Peyer's patch (tissue), 4 donors: ENCODE measurements at regions not wholly inside any gene's neighbourhood (a gene's known extent, or its start where the extent isn't known, plus 50 kb on each side); places are given as distances from the start of the nearest gene placed in this dataset.
"Not testable (repeated sequence)": the region's sequence is repeated elsewhere in the genome, so short reads cannot be mapped to it uniquely, and the experiment has no call there.

Experiments
- DNase-seq, 3 donors: peaks; one replicate each; pipeline ENCODE4 v3.0.0-alpha.2; 2017 to 2019
- H3K27ac ChIP-seq, 4 donors: fragments of 200-600 bp; sonication (generic); one replicate each; pipeline ENCODE4 v1.5.1; 2016 to 2019
- H3K27me3 ChIP-seq, 2 donors: fragments of 200-600 bp; sonication (generic); one replicate each; pipeline ENCODE4 v1.5.1; 2019
- H3K36me3 ChIP-seq, 3 donors: fragments of 200-600 bp; sonication (generic); one replicate each; pipeline ENCODE4 v1.5.1; 2016 to 2019
- H3K4me1 ChIP-seq, 4 donors: fragments of 200-600 bp; sonication (generic); one replicate each; pipeline ENCODE4 v1.5.1; 2016 to 2019
- H3K4me3 ChIP-seq, 4 donors: fragments of 200-600 bp; sonication (generic); 1 replicate in 3 of 4; 2 replicates in 1 of 4; pipeline ENCODE4 v1.5.1; 2016 to 2019; ENCODE audit warnings: mild to moderate bottlenecking in 1 of 4
- H3K9me3 ChIP-seq, 4 donors: fragments of 200-600 bp; sonication (generic); one replicate each; pipeline ENCODE4 v1.5.1; 2016 to 2019; ENCODE audit warnings: mild to moderate bottlenecking in 1 of 4
- CTCF ChIP-seq, 6 experiments: fragments of 450-650 bp in 4 of 6; fragments of 200-600 bp in 2 of 6; sonication (generic) in 1 of 6; IDR thresholded peaks; one replicate each; pipeline ENCODE4 v1.5.1; 2017 to 2019; ENCODE audit warnings: antibody characterized with exemption in 6 of 6, mild to moderate bottlenecking in 3 of 6, moderate library complexity in 1 of 6
- POLR2A ChIP-seq, 2 donors: fragments of 450-650 bp; IDR thresholded peaks; one replicate each; pipeline ENCODE4 v1.5.1; 2017; ENCODE audit warnings: antibody characterized with exemption in 2 of 2, mild to moderate bottlenecking in 2 of 2, moderate library complexity in 2 of 2

DNA sequence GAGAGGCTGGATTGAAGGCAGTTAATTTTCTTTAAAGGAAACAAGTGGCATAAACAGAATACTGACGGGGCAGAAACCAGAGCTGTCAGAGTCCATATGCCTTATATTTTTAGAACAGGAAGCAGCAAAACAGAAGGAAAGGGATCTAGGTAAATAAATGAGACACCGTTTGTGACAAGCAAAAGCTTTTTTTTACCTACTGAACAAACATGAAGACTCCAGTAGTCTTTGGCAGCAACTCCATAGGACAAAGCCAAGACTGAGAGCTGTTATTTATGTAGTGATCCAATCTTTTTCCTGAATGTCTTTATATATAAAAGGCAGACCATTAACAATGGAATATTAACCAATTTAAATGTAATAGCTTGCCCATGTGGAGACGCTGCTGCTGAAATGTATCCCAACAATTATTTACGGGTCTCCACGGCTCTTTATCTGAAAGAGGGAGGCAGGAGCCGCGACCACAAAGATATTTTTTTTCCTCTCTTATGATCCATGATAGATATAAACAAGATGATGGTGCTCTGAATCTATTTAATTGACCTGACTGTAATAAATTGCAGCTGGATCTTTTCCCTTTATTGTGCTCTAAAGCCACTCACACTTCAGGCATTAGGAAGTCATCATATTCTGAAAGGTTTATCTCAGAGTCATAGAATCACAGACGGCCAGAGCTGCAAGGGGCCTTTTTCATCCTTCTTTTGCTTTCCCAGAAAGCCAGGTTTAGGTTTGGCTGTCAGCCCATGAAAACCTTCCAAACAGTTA is 687.8 kb downstream of the EFNB2 start:
- DNase-seq: no peak
- no peak for TF ChIP-seq POLR2A (IDR thresholded peaks at IDR 0.05)
- TF ChIP-seq CTCF (IDR thresholded peaks at IDR 0.05): no peak
- Histone ChIP-seq H3K4me3 (no peak overlapping the region), H3K36me3 (no peaks in the 10 kb centered on the region), H3K9me3 (no peaks in the 10 kb centered on the region), H3K4me1 (no peaks in the 10 kb centered on the region), H3K27me3 (no peaks in the 10 kb centered on the region), H3K27ac (no peak overlapping the region)

DNA sequence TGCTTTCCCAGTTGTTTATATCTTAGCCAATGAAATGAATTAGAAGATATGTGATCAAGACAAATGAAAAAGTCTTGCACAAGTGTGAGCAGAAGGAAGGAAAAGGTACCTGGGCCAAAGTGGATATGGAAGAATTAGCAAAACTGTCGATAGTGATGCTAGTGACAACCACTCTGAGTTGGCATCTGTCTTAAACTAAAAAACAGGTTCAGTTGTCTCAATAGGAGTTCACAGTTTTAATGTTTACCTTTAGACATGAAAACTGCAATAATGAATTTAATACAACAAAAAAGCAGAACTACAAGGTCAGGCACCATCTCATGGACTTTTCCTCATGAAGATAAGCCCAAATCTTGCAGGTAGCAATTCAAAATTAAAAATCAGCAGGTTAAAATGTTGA is 688.5 kb downstream of the EFNB2 start:
- Histone ChIP-seq H3K27ac (no peak overlapping the region), H3K27me3 (no peaks in the 10 kb centered on the region), H3K4me3 (no peak overlapping the region), H3K9me3 (no peaks in the 10 kb centered on the region), H3K4me1 (no peaks in the 10 kb centered on the region), H3K36me3 (no peaks in the 10 kb centered on the region)
- TF ChIP-seq POLR2A (IDR thresholded peaks at IDR 0.05) (no peak), CTCF (IDR thresholded peaks at IDR 0.05) (no peak)
- no peak for DNase-seq

DNA sequence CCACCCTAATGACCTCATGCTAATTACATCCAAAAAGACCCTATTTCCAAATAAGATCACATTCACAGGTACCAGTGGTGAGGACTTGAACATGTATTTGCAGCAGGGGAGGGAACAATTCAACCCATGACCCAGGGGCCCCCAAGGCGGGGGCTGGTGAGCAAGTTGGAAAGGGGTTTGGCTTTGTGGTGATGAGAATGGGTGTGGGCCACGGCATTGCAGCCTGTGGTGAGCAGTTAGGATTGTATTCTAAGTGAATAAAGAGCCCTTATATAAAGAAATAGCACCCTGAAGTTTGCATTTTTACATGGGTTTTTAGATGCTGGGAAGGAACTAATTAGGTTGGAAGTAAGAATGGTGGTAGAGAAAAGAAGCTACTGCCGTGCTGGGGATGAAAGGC is 694.2 kb downstream of the EFNB2 start:
- Histone ChIP-seq H3K4me3 (no peak overlapping the region), H3K36me3 (no peaks in the 10 kb centered on the region), H3K9me3 (no peaks in the 10 kb centered on the region), H3K4me1 (no peaks in the 10 kb centered on the region), H3K27me3 (no peaks in the 10 kb centered on the region), H3K27ac (no peak overlapping the region)
- no peak for DNase-seq
- TF ChIP-seq CTCF (IDR thresholded peaks at IDR 0.05) (no peak), POLR2A (IDR thresholded peaks at IDR 0.05) (no peak)

DNA sequence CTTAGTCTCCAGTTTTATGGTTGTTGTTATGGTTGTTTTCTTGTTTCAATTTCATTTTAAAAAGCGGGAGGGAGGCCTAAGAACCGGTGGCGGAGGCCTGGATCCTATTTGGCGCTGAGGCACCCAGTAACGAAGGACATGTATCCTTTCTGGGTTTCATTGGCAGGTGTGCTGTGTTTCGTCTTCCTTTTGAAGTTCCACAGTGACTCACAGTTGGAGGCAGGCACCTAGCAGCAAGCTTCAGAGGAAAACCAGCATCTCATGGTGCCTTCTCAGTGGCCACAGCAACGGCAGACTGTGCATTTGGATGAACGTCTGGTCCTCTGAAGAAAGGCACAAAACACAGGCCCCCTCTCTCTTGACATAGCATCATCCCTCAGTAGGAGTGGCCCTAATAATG is 697.2 kb downstream of the EFNB2 start:
- H3K27ac ChIP-seq: no peak overlapping the region
- no peak for DNase-seq
- H3K36me3 ChIP-seq: no peaks in the 10 kb centered on the region
- no peaks in the 10 kb centered on the region for H3K4me1 ChIP-seq
- no peak for TF ChIP-seq POLR2A (IDR thresholded peaks at IDR 0.05)
- no peak for TF ChIP-seq CTCF (IDR thresholded peaks at IDR 0.05)
- no peak overlapping the region for H3K4me3 ChIP-seq
- H3K9me3 ChIP-seq: no peaks in the 10 kb centered on the region
- no peaks in the 10 kb centered on the region for H3K27me3 ChIP-seq

DNA sequence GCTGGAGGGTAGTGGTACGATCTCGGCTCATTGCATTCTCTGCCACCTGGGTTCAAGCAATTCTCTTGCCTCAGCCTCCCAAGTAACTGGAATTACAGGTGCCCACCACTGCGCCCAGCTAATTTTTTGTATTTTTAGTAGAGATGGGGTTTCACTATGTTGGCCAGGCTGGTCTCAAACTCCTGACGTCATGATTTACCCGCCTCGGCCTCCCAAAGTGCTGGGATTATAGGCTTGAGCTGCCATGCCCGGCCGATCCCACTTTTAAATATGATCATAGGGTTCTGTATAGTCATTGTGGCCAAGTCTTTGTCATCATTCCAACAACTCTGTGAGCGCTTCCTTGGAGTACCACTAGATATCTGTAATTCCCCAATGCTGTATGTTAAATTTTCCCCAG is 698.2 kb downstream of the EFNB2 start:
- H3K4me1 ChIP-seq, H3K4me3 ChIP-seq, H3K27me3 ChIP-seq, H3K27ac ChIP-seq, H3K9me3 ChIP-seq, DNase-seq, H3K36me3 ChIP-seq: not testable (repeated sequence)

DNA sequence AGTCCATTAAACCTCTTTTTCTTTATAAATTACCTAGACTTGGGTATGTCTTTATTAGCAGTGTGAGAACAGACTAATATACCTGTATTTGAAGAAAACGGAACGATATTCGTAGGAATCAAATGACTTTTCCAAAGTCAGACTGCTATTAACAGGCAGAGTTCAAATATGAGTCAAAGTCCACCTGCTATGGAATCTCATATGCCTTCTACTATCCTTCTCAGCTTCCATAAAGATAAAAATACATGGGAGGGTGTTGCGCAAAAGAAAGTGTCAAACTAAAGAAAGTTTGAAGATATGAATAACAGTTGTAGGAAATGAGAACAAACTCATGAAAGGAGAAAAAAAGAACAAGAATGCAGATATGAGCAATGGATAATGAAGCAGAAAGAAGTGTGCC is 704.6 kb downstream of the EFNB2 start:
- TF ChIP-seq CTCF (IDR thresholded peaks at IDR 0.05): no peak
- TF ChIP-seq POLR2A (IDR thresholded peaks at IDR 0.05): no peak
- no peaks in the 10 kb centered on the region for H3K36me3 ChIP-seq
- no peak overlapping the region for H3K4me3 ChIP-seq
- no peaks in the 10 kb centered on the region for H3K27me3 ChIP-seq
- no peaks in the 10 kb centered on the region for H3K4me1 ChIP-seq
- no peak overlapping the region for H3K27ac ChIP-seq
- DNase-seq: no peak
- no peaks in the 10 kb centered on the region for H3K9me3 ChIP-seq
